GM19372 (cell line): ENCODE measurements at regions not wholly inside any gene's neighbourhood (a gene's known extent, or its start where the extent isn't known, plus 50 kb on each side); places are given as distances from the start of the nearest gene placed in this dataset.
"Not testable (repeated sequence)": the region's sequence is repeated elsewhere in the genome, so short reads cannot be mapped to it uniquely, and the experiment has no call there.

Experiments used
- ATAC-seq: cut with Tn5 transposase; IDR thresholded peaks from one replicate; pipeline ENCODE4 v1.9.1; 2021; ENCODE audit warnings: mild to moderate bottlenecking, low read depth, moderate library complexity; ENCODE audit not compliant: unreplicated experiment

GRCh38 chr9:38170155-38170554 lies 101.1 kb upstream of the SHB start:
- not testable (repeated sequence) for ATAC-seq

- no peak for ATAC-seq
Observed at GRCh38 chr9:38166501-38166900, 97.5 kb upstream of the SHB start.

- no peak for ATAC-seq
Observed at GRCh38 chr9:38164659-38165221, 95.7 kb upstream of the SHB start.

- no peak for ATAC-seq
Observed at GRCh38 chr9:38163518-38163917, 94.5 kb upstream of the SHB start.

GRCh38 chr9:38162332-38163211 lies 93.5 kb upstream of the SHB start:
- ATAC-seq: no peak

GRCh38 chr9:38160613-38161215 lies 91.7 kb upstream of the SHB start:
- no peak for ATAC-seq

- ATAC-seq: no peak
Observed at GRCh38 chr9:38159599-38159998, 90.6 kb upstream of the SHB start.

- ATAC-seq: no peak
Observed at GRCh38 chr9:38158628-38159027, 89.6 kb upstream of the SHB start.

- ATAC-seq: no peak
Observed at GRCh38 chr9:38157711-38158110, 88.7 kb upstream of the SHB start.

GRCh38 chr9:38154501-38155421 lies 85.7 kb upstream of the SHB start:
- no peak for ATAC-seq

- no peak for ATAC-seq
Observed at GRCh38 chr9:38153910-38154291, 84.9 kb upstream of the SHB start.

- no peak for ATAC-seq
Observed at GRCh38 chr9:38153152-38153909, 84.3 kb upstream of the SHB start.

- no peak for ATAC-seq
Observed at GRCh38 chr9:38149647-38150046, 80.6 kb upstream of the SHB start.

- no peak for ATAC-seq
Observed at GRCh38 chr9:38146844-38147243, 77.8 kb upstream of the SHB start.

GRCh38 chr9:38145526-38146053 lies 76.6 kb upstream of the SHB start:
- ATAC-seq: no peak

- no peak for ATAC-seq
Observed at GRCh38 chr9:38144421-38144820, 75.4 kb upstream of the SHB start.

- no peak for ATAC-seq
Observed at GRCh38 chr9:38141746-38142591, 72.9 kb upstream of the SHB start.

GRCh38 chr9:38138276-38138675 lies 69.2 kb upstream of the SHB start:
- no peak for ATAC-seq

GRCh38 chr9:38137342-38137741 lies 68.3 kb upstream of the SHB start:
- ATAC-seq: no peak
